ENCODE measurements at regions not wholly inside any gene's neighbourhood (a gene's known extent, or its start where the extent isn't known, plus 50 kb on each side); places are given as distances from the start of the nearest gene placed in this dataset.

DNA sequence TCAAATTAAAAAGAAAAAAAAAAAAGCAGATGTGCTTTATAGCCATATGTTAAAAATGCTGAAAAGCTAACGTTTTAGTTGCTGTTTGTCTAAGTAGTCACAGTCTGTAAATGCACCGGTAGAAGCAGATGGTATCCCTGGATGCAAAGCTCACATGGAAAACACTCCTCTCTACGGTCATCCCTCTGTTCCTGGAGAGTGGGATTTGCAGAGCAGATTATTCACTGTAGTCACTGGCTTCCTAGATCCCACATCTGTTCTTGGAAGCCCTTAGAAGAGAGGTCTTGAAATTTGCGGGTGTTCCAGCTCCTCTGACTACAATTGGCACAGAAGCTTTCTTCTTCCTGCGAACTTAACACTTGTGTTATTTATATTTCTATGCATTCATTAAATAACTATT, 186.6 kb downstream of the PMP22 start:
- no peak for DNase-seq (ENCODE audit: extremely low spot score)
- TF ChIP-seq, protein P1, sequence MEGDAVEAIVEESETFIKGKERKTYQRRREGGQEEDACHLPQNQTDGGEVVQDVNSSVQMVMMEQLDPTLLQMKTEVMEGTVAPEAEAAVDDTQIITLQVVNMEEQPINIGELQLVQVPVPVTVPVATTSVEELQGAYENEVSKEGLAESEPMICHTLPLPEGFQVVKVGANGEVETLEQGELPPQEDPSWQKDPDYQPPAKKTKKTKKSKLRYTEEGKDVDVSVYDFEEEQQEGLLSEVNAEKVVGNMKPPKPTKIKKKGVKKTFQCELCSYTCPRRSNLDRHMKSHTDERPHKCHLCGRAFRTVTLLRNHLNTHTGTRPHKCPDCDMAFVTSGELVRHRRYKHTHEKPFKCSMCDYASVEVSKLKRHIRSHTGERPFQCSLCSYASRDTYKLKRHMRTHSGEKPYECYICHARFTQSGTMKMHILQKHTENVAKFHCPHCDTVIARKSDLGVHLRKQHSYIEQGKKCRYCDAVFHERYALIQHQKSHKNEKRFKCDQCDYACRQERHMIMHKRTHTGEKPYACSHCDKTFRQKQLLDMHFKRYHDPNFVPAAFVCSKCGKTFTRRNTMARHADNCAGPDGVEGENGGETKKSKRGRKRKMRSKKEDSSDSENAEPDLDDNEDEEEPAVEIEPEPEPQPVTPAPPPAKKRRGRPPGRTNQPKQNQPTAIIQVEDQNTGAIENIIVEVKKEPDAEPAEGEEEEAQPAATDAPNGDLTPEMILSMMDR (IDR thresholded peaks at IDR 0.05; ENCODE audit: control extremely low read depth, extremely low read depth, low read depth, missing control alignments), result no peak
- ChIA-PET POLR2A (no interaction called here), CTCF (no interaction called here)

DNA sequence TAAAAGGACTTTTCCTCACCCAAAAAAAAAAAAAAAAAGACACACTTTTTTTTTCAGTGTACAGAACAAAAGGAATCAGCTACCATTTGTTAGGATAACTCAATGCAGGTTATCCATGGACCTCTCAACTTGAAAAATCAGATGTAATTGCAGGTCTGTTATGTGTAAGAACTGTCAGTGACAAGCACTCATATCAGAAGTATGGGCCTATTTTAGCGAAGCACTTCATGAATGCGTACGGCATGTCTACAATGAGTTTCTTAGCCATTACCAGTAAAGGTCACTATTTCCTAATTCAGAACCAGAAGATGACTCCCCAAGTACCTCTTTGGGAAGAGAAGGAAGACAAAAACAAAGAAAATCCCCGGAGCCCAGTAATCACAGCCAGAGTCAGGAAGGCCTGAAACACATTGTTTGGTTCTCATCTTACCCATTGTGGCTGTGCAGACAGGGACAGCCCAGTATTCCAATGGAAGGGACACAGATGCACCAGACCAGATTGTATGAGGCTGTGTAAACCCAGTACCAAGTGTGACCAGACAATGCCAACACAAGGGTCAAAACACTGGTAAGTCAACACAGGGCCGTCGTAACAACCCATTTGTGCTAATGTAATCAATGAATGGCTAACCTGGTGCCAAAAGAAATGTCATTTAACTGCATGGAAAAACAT, 188.0 kb downstream of the PMP22 start:
- no peak for DNase-seq (ENCODE audit: extremely low spot score)
- ChIA-PET CTCF (no interaction called here), POLR2A (no interaction called here)
- TF ChIP-seq, protein P1 (IDR thresholded peaks at IDR 0.05; ENCODE audit: control extremely low read depth, extremely low read depth, low read depth, missing control alignments), result no peak

DNA sequence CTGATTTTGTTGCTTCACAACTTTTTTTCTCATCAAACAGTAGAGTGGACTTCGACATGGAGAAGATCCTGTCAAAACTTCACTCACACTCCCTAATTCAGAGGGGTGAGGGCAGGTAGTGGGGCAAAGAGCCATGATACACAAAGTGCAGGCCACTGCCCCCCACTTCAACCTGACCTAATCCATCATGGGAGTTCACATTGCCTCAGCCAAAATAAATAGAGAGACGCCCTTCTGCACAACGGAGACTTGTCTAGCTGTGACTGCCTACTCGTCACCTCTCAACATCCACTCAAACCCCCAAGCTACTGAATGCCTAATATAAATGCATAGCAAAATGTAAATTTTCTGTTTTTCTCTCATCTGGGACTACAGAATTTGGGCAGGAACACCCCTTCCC, 213.2 kb downstream of the PMP22 start:
- POLR2A ChIA-PET, result no interaction called here
- CTCF ChIA-PET, result no interaction called here
- no peak for DNase-seq (ENCODE audit: extremely low spot score)

DNA sequence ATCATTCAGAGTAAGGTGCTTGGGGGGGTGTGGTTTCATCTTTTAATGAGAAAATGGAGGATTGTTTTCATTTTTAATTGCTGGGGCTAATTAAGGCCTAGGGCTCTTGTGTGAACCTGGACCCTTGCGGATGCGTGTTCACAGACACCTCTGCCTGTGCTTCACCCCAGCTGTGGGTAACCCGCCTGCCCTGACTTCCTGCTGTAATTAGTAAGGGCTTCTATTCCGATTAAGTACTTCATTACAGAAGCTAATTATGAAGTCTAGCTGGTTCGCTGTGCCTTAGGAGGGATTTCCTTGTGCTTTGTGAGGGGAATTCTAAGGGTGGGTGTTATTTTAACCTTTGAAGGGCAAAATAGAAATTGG, 215.3 kb downstream of the PMP22 start:
- ChIA-PET POLR2A (interaction anchor here (0.6 kb wide), 1 partner anchor 974 kb away, joined by 5 read pairs; no protein-coding TSS in a partner anchor), CTCF (interaction anchor here (1.4 kb wide), 1 partner anchor 13 kb away, joined by 4 read pairs; no protein-coding TSS in a partner anchor)
- TF ChIP-seq, protein P1 (IDR thresholded peaks at IDR 0.05; ENCODE audit: control extremely low read depth, extremely low read depth, low read depth, missing control alignments), result no peak

More for the DNA sequence above, 213.2 kb downstream of the PMP22 start:
- TF ChIP-seq, protein P1 (IDR thresholded peaks at IDR 0.05; ENCODE audit: control extremely low read depth, extremely low read depth, low read depth, missing control alignments), result no peak

DNA sequence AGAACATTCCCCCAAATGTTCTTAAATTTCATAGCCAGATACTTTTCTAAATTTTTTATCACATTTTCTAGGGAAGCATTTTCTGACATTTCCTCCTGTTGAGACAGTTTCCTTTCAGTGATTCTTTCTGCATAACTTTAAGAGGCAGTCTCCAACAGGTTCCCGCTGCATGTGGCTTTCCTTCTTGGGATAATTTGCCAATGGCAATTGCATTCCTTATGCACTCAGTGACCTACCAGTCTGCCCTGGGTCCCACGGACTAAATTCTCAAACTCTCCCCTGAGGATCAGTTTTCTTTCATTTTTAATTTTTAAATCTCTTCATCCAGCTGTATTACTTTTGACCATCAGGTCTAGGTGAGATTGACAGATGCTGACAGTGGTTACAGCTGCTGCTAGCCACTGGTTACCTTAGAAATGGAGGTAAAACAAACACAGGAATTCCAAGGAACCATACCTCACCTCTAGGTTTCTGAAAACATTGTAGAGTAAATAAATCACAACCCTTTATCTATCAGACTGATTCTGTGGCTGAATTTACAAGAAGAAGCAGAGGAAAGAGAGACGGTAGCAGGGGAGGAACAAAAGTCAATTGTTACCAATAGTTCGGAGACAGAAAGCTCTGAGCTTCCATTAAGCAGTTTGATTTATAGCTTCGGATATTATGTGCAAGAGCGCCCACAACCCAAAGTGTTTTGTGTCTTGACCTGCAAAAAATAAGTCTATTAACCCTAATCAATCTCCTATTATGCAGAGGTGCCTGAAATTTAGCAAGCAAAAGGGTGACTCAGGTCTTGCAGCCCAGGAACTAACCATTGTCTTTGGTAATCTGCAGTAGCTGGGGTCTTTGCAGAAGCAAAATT, 216.0 kb downstream of the PMP22 start:
- ChIA-PET CTCF (interaction anchor here (1.4 kb wide), 1 partner anchor 13 kb away, joined by 4 read pairs; no protein-coding TSS in a partner anchor), POLR2A (no interaction called here)
- TF ChIP-seq, protein P1 (IDR thresholded peaks at IDR 0.05; ENCODE audit: control extremely low read depth, extremely low read depth, low read depth, missing control alignments), result no peak
- no peak for DNase-seq (ENCODE audit: extremely low spot score)

More for the DNA sequence above, 215.3 kb downstream of the PMP22 start:
- DNase-seq (ENCODE audit: extremely low spot score), result no peak

DNA sequence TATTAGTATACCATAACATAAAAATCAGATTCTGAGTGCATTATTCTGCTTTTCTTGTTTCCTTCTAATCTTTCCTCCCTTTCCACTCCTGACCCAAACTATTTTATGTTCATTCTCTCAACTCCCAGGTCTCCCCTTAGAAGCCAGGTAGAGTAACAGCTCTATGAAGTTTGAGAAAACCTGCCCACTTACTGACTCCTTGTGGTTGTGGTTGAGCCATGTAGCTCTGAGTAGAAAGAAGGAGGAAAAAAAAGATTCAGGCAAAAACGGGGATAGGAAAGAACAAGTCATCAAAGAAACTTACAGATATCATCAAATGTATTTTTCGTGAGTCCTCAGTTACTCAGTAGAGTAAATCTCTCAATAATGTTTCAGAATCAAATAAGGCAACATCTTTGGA, 216.7 kb downstream of the PMP22 start:
- no peak for DNase-seq (ENCODE audit: extremely low spot score)
- ChIA-PET POLR2A (no interaction called here), CTCF (no interaction called here)
- TF ChIP-seq, protein P1 (IDR thresholded peaks at IDR 0.05; ENCODE audit: control extremely low read depth, extremely low read depth, low read depth, missing control alignments), result no peak
